ENCODE measurements at regions not wholly inside any gene's neighbourhood (a gene's known extent, or its start where the extent isn't known, plus 50 kb on each side); places are given as distances from the start of the nearest gene placed in this dataset.

DNA sequence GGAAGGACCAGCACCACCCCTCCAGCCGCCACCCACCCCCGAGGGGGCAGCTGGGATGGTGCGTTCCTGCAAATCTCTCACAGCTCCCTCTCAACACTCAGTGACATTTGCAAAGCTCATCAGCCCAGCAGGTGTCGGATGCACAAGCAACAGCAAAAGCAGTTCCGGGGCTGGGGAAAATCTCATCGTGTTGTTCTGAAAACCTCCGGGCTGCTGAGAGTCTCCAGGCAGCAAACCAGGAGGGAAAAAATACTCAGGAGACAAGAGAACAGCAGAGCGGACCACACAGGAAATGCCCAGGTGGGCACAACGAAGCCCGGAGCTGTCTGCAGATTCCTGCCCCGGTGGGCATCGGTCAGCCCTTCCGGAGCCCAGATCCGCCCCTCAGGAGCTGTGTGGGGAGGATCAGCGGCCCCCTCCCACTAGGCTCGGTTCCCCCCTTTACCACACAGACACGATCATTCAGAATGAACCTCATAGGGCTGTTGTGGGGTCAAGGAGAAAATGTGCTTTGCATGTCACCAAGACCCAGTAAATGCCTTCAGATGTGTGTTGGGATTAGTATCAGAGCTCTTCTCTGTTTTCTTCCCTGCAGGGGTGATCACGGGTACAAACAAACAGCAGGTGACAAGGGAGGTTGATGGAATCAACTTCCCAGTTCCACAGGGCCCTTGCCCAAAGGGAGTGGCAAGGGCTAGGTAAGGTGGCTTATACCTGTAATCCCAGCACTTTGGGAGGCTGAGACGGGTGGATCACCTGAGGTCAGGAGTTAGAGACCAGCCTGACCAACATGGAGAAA, 127.0 kb upstream of the TIAM1 start:
- no peak for TF ChIP-seq CSDC2 (CRISPR knock-in tag; IDR thresholded peaks at IDR 0.05)
- no peak for TF ChIP-seq OSR1 (CRISPR knock-in tag; IDR thresholded peaks at IDR 0.05)
- no peak for TF ChIP-seq ESRRG (CRISPR knock-in tag; IDR thresholded peaks at IDR 0.05)
- TF ChIP-seq, protein P1, sequence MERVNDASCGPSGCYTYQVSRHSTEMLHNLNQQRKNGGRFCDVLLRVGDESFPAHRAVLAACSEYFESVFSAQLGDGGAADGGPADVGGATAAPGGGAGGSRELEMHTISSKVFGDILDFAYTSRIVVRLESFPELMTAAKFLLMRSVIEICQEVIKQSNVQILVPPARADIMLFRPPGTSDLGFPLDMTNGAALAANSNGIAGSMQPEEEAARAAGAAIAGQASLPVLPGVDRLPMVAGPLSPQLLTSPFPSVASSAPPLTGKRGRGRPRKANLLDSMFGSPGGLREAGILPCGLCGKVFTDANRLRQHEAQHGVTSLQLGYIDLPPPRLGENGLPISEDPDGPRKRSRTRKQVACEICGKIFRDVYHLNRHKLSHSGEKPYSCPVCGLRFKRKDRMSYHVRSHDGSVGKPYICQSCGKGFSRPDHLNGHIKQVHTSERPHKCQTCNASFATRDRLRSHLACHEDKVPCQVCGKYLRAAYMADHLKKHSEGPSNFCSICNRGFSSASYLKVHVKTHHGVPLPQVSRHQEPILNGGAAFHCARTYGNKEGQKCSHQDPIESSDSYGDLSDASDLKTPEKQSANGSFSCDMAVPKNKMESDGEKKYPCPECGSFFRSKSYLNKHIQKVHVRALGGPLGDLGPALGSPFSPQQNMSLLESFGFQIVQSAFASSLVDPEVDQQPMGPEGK (CRISPR knock-in tag; IDR thresholded peaks at IDR 0.05; ENCODE audit: borderline replicate concordance), result no peak
- TF ChIP-seq ZNF70 (CRISPR knock-in tag; IDR thresholded peaks at IDR 0.05), result no peak
- TF ChIP-seq, protein P2, sequence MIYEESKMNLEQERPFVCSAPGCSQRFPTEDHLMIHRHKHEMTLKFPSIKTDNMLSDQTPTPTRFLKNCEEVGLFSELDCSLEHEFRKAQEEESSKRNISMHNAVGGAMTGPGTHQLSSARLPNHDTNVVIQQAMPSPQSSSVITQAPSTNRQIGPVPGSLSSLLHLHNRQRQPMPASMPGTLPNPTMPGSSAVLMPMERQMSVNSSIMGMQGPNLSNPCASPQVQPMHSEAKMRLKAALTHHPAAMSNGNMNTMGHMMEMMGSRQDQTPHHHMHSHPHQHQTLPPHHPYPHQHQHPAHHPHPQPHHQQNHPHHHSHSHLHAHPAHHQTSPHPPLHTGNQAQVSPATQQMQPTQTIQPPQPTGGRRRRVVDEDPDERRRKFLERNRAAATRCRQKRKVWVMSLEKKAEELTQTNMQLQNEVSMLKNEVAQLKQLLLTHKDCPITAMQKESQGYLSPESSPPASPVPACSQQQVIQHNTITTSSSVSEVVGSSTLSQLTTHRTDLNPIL (CRISPR knock-in tag; IDR thresholded peaks at IDR 0.05; ENCODE audit: low read depth), result no peak
- no peak for TF ChIP-seq ZC3H10 (CRISPR knock-in tag; IDR thresholded peaks at IDR 0.05)
- TF ChIP-seq ISL1 (CRISPR knock-in tag; IDR thresholded peaks at IDR 0.05), result no peak
- TF ChIP-seq ZFP3 (CRISPR knock-in tag; IDR thresholded peaks at IDR 0.05), result no peak
- TF ChIP-seq TOX (CRISPR knock-in tag; IDR thresholded peaks at IDR 0.05; ENCODE audit: borderline replicate concordance), result no peak
- no peak for TF ChIP-seq ZFP30 (CRISPR knock-in tag; IDR thresholded peaks at IDR 0.05)
- TF ChIP-seq ZNF8 (CRISPR knock-in tag; IDR thresholded peaks at IDR 0.05), result no peak
- no peak for TF ChIP-seq TCF4 (CRISPR knock-in tag; IDR thresholded peaks at IDR 0.05; ENCODE audit: borderline replicate concordance)
- no peak for TF ChIP-seq ZNF565 (CRISPR knock-in tag; conservative IDR thresholded peaks at IDR 0.05; ENCODE audit: low read depth)
- no peak for TF ChIP-seq BACH2 (CRISPR knock-in tag; IDR thresholded peaks at IDR 0.05; ENCODE audit: borderline replicate concordance)
- TF ChIP-seq SNAI2 (CRISPR knock-in tag; IDR thresholded peaks at IDR 0.05), result no peak
- TF ChIP-seq, protein P3, sequence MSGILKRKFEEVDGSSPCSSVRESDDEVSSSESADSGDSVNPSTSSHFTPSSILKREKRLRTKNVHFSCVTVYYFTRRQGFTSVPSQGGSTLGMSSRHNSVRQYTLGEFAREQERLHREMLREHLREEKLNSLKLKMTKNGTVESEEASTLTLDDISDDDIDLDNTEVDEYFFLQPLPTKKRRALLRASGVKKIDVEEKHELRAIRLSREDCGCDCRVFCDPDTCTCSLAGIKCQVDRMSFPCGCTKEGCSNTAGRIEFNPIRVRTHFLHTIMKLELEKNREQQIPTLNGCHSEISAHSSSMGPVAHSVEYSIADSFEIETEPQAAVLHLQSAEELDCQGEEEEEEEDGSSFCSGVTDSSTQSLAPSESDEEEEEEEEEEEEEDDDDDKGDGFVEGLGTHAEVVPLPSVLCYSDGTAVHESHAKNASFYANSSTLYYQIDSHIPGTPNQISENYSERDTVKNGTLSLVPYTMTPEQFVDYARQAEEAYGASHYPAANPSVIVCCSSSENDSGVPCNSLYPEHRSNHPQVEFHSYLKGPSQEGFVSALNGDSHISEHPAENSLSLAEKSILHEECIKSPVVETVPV (CRISPR knock-in tag; IDR thresholded peaks at IDR 0.05), result no peak
- TF ChIP-seq PPARA (CRISPR knock-in tag; IDR thresholded peaks at IDR 0.05; ENCODE audit: borderline replicate concordance), result no peak
- no peak for ATAC-seq

DNA sequence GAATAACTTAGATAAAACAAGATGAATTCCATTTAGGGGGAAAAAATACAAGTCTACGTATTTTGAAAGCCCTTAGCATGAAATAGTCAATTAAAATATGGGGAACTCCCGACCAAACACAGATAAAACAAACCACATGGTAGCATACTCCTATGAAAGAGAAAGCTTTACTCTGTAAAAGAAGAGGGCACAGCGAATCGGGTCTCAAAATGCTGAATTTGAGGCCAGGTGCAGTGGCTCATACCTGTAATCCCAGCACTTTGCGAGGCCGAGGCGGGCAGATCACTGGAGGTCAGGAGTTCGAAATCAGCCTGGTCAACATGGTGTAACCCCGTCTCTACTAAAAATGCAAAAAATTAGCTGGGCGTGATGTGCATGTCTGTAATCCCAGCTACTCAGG, 116.9 kb upstream of the TIAM1 start:
- no peak for ATAC-seq

DNA sequence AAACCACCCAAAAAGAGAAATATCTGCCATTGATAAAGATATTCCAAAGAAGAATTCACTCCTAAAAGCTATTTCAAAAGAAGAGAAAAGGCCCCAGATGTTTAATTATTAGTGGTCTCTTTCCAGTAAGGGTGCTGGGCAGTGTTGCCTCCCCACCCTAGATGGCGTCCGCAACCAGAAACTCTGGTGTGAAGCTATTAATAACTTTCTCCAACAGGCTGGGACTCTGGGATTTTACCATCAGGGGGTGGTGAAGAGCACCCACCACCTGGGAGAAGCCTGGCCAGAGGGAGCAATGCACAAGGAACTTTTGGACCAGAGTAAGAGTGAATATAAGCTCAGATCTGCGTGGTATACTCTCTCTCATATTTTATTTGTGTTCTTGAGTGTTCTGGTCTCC, 115.4 kb upstream of the TIAM1 start:
- ATAC-seq, result no peak
- TF ChIP-seq, protein P4, sequence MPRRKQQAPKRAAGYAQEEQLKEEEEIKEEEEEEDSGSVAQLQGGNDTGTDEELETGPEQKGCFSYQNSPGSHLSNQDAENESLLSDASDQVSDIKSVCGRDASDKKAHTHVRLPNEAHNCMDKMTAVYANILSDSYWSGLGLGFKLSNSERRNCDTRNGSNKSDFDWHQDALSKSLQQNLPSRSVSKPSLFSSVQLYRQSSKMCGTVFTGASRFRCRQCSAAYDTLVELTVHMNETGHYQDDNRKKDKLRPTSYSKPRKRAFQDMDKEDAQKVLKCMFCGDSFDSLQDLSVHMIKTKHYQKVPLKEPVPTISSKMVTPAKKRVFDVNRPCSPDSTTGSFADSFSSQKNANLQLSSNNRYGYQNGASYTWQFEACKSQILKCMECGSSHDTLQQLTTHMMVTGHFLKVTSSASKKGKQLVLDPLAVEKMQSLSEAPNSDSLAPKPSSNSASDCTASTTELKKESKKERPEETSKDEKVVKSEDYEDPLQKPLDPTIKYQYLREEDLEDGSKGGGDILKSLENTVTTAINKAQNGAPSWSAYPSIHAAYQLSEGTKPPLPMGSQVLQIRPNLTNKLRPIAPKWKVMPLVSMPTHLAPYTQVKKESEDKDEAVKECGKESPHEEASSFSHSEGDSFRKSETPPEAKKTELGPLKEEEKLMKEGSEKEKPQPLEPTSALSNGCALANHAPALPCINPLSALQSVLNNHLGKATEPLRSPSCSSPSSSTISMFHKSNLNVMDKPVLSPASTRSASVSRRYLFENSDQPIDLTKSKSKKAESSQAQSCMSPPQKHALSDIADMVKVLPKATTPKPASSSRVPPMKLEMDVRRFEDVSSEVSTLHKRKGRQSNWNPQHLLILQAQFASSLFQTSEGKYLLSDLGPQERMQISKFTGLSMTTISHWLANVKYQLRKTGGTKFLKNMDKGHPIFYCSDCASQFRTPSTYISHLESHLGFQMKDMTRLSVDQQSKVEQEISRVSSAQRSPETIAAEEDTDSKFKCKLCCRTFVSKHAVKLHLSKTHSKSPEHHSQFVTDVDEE (CRISPR knock-in tag; IDR thresholded peaks at IDR 0.05), result no peak
- no peak for TF ChIP-seq ZC3H10 (CRISPR knock-in tag; IDR thresholded peaks at IDR 0.05)
- no peak for TF ChIP-seq SNAI2 (CRISPR knock-in tag; IDR thresholded peaks at IDR 0.05)
- TF ChIP-seq ZNF565 (CRISPR knock-in tag; conservative IDR thresholded peaks at IDR 0.05; ENCODE audit: low read depth), result no peak
- TF ChIP-seq PPARA (CRISPR knock-in tag; IDR thresholded peaks at IDR 0.05; ENCODE audit: borderline replicate concordance), result no peak
- TF ChIP-seq ZNF70 (CRISPR knock-in tag; IDR thresholded peaks at IDR 0.05), result no peak
- TF ChIP-seq ISL1 (CRISPR knock-in tag; IDR thresholded peaks at IDR 0.05), result no peak
- TF ChIP-seq TOX (CRISPR knock-in tag; IDR thresholded peaks at IDR 0.05; ENCODE audit: borderline replicate concordance), result no peak
- no peak for TF ChIP-seq OSR1 (CRISPR knock-in tag; IDR thresholded peaks at IDR 0.05)
- TF ChIP-seq ESRRG (CRISPR knock-in tag; IDR thresholded peaks at IDR 0.05), result no peak
- TF ChIP-seq ZFP3 (CRISPR knock-in tag; IDR thresholded peaks at IDR 0.05), result no peak
- TF ChIP-seq, protein P2 (CRISPR knock-in tag; IDR thresholded peaks at IDR 0.05; ENCODE audit: low read depth), result no peak
- TF ChIP-seq, protein P3 (CRISPR knock-in tag; IDR thresholded peaks at IDR 0.05), result no peak
- TF ChIP-seq ZNF8 (CRISPR knock-in tag; IDR thresholded peaks at IDR 0.05), result no peak

More for the DNA sequence above, 116.9 kb upstream of the TIAM1 start:
- no peak for TF ChIP-seq TOX (CRISPR knock-in tag; IDR thresholded peaks at IDR 0.05; ENCODE audit: borderline replicate concordance)
- no peak for TF ChIP-seq ZNF565 (CRISPR knock-in tag; conservative IDR thresholded peaks at IDR 0.05; ENCODE audit: low read depth)
- TF ChIP-seq ESRRG (CRISPR knock-in tag; IDR thresholded peaks at IDR 0.05), result no peak
- TF ChIP-seq ZFP3 (CRISPR knock-in tag; IDR thresholded peaks at IDR 0.05), result no peak
- no peak for TF ChIP-seq OSR1 (CRISPR knock-in tag; IDR thresholded peaks at IDR 0.05)

Measured in SK-N-SH treated with all-trans-retinoic acid at 6 μM for 48 hours (cell line).